GM10266 (cell line): ENCODE measurements at regions not wholly inside any gene's neighbourhood (a gene's known extent, or its start where the extent isn't known, plus 50 kb on each side); places are given as distances from the start of the nearest gene placed in this dataset.

Experiments used
- DNase-seq: peaks from one replicate; pipeline ENCODE4 v3.0.0; 2012; ENCODE audit errors: extremely low spot score
- TF ChIP-seq, protein P1 (sequence below): IDR thresholded peaks from 2 replicates; pipeline ENCODE4 v1.5.1; 2012; ENCODE audit warnings: mild to moderate bottlenecking, low read depth; ENCODE audit not compliant: control insufficient read depth, insufficient read depth; ENCODE audit errors: missing control alignments

GRCh38 chr6:41437604-41438003 is 102.2 kb downstream of the NCR2 start:
- TF ChIP-seq, protein P1, sequence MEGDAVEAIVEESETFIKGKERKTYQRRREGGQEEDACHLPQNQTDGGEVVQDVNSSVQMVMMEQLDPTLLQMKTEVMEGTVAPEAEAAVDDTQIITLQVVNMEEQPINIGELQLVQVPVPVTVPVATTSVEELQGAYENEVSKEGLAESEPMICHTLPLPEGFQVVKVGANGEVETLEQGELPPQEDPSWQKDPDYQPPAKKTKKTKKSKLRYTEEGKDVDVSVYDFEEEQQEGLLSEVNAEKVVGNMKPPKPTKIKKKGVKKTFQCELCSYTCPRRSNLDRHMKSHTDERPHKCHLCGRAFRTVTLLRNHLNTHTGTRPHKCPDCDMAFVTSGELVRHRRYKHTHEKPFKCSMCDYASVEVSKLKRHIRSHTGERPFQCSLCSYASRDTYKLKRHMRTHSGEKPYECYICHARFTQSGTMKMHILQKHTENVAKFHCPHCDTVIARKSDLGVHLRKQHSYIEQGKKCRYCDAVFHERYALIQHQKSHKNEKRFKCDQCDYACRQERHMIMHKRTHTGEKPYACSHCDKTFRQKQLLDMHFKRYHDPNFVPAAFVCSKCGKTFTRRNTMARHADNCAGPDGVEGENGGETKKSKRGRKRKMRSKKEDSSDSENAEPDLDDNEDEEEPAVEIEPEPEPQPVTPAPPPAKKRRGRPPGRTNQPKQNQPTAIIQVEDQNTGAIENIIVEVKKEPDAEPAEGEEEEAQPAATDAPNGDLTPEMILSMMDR, result no peak
- DNase-seq, result no peak

- DNase-seq, result no peak
- TF ChIP-seq, protein P1, result no peak
Observed at GRCh38 chr6:41438746-41439145, 103.3 kb downstream of the NCR2 start.

DNA sequence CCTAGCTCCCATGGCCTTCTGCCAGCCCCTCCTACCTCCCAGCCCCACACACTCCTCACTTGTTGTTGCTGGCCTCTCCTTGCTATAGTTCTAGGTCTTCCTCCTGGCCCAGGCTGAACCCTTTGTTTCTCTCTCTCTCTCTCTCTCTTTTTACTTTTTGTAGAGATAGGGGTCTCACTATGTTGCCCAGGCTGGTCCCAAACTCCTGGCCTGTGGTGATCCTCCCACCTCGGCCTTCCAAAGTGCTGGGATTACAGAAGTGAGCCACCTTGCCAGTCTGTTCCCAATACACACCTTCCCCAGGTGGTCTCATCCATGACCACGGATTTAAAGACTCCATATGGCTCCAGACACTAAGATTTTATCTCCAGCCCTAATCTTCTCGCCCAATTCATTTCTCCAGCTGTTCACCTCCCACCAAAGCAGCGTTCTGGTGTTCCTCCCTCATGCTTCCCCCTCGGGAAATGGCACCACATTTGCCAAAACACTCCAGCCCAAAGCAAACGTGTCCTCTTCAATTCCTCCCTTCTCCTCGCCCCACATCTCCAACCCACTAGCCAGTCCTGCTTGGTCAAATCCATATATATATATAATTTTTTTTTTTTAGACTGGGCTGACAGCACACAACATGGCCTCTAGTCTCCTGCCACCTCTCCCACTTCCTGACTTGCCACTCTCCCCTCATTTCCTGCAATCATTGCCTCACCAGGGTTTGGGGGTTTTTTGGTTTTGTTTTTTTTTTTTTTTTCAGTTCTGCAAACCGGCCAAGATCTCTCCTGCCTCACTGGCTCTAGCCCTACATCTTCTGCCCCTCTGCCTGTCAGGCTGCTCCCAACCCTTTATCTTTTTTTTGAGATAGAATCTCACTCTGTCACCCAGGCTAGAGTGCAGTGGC is 104.4 kb downstream of the NCR2 start:
- peak; percentile 82 for DNase-seq
- TF ChIP-seq, protein P1, result no peak

- no peak for DNase-seq
- TF ChIP-seq, protein P1, result no peak
Observed at GRCh38 chr6:41440958-41441357, 105.2 kb upstream of the FOXP4 start.

- TF ChIP-seq, protein P1, result no peak
- DNase-seq, result no peak
Observed at GRCh38 chr6:41441598-41442351, 104.4 kb upstream of the FOXP4 start.

DNA sequence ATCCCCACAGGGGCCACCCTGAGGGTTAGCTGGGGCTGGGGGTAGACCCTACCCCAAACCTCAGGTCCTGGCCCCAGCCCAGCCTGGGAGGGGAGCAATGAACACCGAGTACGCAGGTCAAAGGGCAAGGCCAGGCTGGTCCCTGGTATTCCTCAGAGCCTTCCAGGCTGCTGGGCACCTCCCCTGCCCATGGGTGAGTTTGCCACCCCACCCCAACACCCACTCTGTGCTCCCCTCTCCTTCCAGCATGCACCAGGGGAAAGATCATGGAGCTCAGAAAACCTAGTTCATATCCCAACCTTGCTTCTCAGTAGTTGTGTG is 103.9 kb upstream of the FOXP4 start:
- no peak for DNase-seq
- TF ChIP-seq, protein P1, result no peak

DNA sequence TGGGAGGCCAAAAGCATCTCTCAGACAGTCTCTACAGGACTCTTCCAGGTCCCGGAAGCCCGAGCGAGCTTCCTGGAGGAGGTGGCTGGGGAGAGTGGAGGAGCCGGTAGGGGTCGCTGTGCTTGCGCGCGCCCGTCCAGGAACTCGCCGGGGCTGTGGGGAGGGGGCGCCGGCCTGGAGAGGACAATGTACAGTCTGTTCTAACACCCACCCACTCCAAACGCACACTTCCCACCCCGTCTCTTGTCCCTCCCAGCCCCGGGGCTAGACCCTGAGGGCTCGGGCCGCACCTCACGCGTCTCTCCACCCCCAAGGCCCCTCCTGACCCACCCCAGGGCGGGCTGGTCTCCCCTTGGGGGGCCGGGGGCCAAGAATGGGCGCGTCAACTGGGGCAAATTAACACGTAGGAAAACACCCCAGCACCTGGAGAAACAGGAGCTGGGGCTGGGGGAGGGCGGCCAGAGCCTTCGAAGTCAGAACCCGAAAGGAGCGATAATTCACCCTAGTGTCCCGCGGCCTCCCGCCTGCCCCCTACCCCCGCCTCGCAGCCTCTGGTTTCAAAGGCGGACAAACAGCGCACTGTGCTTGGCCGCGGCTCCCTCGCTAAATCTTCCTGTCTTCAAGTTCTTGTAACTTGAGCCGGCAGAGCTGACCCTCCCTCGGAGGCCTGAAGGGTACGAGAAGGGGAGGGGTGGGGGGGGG is 103.2 kb upstream of the FOXP4 start:
- TF ChIP-seq, protein P1, result peak; percentile 23
- DNase-seq, result no peak
